H1 (cell line): ENCODE measurements at regions not wholly inside any gene's neighbourhood (a gene's known extent, or its start where the extent isn't known, plus 50 kb on each side); places are given as distances from the start of the nearest gene placed in this dataset.

ENCODE experiments used
- TF ChIP-seq, protein P1 (sequence below): fragments of 300-600 bp; sonication (generic); IDR thresholded peaks from 2 replicates; pipeline ENCODE4 v1.7.1; 2012; ENCODE audit warnings: low read length, moderate library complexity, mild to moderate bottlenecking, inconsistent platforms; ENCODE audit not compliant: insufficient replicate concordance

DNA sequence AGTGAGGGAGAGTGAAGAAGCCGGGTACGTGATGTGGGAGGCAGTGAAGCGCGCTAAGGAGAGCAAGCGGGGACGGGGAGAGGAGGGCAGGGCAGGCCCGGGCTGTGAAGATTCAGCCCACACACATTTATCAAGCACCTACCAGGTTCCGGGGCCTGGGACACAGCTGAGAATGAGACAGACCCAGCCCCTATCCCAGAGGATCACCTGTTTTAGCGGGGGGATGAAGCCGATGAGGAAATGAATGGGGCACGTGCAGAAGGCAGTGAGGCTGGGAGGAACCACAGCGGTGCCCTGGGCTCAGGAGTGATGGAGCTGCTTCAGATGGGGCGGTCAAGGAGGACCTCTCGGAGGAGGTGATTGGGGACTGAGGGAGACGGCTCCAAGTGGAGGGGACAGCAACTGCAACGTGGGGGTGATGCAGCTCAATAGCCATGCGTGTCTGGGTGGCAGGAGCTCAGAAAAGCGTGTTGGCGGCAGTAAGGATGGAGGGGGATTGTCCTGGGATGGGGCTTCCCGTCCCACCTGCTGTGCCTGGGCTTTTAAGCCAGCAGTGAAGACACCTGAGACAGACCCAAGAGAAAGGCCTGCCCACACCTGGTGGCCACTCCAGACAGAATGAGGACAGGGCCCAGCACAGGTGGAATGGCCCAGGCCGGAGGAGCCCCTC is 77.5 kb upstream of the UNC5A start (continued):
- TF ChIP-seq, protein P1, sequence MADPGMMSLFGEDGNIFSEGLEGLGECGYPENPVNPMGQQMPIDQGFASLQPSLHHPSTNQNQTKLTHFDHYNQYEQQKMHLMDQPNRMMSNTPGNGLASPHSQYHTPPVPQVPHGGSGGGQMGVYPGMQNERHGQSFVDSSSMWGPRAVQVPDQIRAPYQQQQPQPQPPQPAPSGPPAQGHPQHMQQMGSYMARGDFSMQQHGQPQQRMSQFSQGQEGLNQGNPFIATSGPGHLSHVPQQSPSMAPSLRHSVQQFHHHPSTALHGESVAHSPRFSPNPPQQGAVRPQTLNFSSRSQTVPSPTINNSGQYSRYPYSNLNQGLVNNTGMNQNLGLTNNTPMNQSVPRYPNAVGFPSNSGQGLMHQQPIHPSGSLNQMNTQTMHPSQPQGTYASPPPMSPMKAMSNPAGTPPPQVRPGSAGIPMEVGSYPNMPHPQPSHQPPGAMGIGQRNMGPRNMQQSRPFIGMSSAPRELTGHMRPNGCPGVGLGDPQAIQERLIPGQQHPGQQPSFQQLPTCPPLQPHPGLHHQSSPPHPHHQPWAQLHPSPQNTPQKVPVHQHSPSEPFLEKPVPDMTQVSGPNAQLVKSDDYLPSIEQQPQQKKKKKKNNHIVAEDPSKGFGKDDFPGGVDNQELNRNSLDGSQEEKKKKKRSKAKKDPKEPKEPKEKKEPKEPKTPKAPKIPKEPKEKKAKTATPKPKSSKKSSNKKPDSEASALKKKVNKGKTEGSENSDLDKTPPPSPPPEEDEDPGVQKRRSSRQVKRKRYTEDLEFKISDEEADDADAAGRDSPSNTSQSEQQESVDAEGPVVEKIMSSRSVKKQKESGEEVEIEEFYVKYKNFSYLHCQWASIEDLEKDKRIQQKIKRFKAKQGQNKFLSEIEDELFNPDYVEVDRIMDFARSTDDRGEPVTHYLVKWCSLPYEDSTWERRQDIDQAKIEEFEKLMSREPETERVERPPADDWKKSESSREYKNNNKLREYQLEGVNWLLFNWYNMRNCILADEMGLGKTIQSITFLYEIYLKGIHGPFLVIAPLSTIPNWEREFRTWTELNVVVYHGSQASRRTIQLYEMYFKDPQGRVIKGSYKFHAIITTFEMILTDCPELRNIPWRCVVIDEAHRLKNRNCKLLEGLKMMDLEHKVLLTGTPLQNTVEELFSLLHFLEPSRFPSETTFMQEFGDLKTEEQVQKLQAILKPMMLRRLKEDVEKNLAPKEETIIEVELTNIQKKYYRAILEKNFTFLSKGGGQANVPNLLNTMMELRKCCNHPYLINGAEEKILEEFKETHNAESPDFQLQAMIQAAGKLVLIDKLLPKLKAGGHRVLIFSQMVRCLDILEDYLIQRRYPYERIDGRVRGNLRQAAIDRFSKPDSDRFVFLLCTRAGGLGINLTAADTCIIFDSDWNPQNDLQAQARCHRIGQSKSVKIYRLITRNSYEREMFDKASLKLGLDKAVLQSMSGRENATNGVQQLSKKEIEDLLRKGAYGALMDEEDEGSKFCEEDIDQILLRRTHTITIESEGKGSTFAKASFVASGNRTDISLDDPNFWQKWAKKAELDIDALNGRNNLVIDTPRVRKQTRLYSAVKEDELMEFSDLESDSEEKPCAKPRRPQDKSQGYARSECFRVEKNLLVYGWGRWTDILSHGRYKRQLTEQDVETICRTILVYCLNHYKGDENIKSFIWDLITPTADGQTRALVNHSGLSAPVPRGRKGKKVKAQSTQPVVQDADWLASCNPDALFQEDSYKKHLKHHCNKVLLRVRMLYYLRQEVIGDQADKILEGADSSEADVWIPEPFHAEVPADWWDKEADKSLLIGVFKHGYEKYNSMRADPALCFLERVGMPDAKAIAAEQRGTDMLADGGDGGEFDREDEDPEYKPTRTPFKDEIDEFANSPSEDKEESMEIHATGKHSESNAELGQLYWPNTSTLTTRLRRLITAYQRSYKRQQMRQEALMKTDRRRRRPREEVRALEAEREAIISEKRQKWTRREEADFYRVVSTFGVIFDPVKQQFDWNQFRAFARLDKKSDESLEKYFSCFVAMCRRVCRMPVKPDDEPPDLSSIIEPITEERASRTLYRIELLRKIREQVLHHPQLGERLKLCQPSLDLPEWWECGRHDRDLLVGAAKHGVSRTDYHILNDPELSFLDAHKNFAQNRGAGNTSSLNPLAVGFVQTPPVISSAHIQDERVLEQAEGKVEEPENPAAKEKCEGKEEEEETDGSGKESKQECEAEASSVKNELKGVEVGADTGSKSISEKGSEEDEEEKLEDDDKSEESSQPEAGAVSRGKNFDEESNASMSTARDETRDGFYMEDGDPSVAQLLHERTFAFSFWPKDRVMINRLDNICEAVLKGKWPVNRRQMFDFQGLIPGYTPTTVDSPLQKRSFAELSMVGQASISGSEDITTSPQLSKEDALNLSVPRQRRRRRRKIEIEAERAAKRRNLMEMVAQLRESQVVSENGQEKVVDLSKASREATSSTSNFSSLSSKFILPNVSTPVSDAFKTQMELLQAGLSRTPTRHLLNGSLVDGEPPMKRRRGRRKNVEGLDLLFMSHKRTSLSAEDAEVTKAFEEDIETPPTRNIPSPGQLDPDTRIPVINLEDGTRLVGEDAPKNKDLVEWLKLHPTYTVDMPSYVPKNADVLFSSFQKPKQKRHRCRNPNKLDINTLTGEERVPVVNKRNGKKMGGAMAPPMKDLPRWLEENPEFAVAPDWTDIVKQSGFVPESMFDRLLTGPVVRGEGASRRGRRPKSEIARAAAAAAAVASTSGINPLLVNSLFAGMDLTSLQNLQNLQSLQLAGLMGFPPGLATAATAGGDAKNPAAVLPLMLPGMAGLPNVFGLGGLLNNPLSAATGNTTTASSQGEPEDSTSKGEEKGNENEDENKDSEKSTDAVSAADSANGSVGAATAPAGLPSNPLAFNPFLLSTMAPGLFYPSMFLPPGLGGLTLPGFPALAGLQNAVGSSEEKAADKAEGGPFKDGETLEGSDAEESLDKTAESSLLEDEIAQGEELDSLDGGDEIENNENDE = no peak
- TF ChIP-seq, all 59 proteins: peak for 0
